ENCODE measurements at regions not wholly inside any gene's neighbourhood (a gene's known extent, or its start where the extent isn't known, plus 50 kb on each side); places are given as distances from the start of the nearest gene placed in this dataset.

GRCh38 chr18:78460558-78460957 lies 519.1 kb upstream of the SALL3 start:
- TF ChIP-seq CTCF (conservative IDR thresholded peaks at IDR 0.05; ENCODE audit: low read length) (no peak), EZH2phosphoT487 (IDR thresholded peaks at IDR 0.05; ENCODE audit: borderline replicate concordance, low read depth, low read length) (no peak)
